Epithelial cell of esophagus (primary cell): ENCODE measurements at regions not wholly inside any gene's neighbourhood (a gene's known extent, or its start where the extent isn't known, plus 50 kb on each side); places are given as distances from the start of the nearest gene placed in this dataset.

Experiments used
- DNase-seq: peaks from one replicate; pipeline ENCODE4 v3.0.0; 2010; ENCODE audit warnings: low read depth
- H3K4me3 ChIP-seq: 2 replicates; pipeline ENCODE4 v1.5.1; 2011; ENCODE audit warnings: mild to moderate bottlenecking, low read length, control low read depth
- TF ChIP-seq, protein P1 (sequence below): IDR thresholded peaks from 2 replicates; pipeline ENCODE4 v1.5.1; 2011; ENCODE audit warnings: low read depth, mild to moderate bottlenecking, low read length, control low read depth, inconsistent platforms; ENCODE audit not compliant: insufficient read depth; ENCODE audit errors: missing control alignments

DNA sequence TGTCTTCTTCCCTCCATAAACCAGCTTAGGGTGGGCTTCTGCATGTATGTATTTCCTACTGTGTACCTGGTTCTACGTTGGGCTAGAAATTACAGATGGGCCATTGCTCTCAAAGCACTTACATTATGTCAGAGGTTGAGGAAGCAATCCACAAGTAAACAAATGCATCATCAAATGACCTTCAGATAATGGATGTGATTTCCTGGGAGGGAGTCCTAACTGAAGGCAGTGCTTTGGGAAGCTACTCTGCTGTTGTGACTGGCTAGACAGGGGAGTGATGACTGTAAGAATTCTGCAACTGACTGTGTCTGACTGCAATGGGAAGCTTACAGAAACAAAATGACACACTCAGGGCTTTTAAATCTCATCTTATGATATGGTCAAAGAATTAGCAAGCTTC lies 71.0 kb upstream of the PRR23E start:
- no peak overlapping the region for H3K4me3 ChIP-seq
- TF ChIP-seq, protein P1, sequence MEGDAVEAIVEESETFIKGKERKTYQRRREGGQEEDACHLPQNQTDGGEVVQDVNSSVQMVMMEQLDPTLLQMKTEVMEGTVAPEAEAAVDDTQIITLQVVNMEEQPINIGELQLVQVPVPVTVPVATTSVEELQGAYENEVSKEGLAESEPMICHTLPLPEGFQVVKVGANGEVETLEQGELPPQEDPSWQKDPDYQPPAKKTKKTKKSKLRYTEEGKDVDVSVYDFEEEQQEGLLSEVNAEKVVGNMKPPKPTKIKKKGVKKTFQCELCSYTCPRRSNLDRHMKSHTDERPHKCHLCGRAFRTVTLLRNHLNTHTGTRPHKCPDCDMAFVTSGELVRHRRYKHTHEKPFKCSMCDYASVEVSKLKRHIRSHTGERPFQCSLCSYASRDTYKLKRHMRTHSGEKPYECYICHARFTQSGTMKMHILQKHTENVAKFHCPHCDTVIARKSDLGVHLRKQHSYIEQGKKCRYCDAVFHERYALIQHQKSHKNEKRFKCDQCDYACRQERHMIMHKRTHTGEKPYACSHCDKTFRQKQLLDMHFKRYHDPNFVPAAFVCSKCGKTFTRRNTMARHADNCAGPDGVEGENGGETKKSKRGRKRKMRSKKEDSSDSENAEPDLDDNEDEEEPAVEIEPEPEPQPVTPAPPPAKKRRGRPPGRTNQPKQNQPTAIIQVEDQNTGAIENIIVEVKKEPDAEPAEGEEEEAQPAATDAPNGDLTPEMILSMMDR: no peak
- DNase-seq: no peak

DNA sequence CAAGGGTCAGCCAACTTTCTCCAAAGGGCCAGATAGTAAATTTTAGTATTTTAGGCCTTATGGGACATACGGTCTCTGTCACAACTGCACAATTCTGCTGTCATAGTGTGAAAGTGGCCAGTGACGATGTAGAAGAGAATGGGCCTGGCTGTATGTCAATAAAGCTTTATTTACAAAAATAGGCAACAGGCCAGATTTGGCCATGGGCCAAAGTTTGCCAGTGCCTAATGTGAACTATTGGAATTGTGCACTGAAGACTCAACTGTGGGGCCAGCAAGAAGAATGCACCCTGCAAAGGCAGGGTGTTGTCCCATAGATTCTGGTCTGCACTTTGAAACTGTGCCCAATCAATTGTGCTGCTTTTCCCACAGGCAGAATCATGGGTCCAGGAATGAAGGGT lies 69.4 kb upstream of the PRR23E start:
- no peak for DNase-seq
- no peak overlapping the region for H3K4me3 ChIP-seq
- TF ChIP-seq, protein P1: no peak

DNA sequence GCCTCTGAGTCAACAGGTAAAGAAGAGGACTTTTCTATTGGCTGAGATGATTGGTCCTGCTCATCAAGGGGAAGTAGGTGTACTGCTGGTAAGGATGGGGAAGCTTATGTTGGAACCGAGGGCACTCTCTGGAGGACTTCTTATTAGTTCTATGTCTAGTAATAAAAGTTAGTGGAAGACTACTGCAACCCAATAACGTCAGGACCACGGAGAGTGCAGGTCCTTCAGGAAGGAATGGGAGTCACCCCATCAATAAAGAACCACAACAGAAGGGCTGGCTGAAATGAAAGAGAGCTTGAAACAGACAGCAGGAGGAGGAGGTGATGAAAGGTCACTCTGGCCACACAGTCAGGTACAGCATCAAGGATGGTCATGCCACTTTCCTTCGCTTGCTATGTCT lies 68.8 kb upstream of the PRR23E start:
- TF ChIP-seq, protein P1: peak; percentile 27
- DNase-seq: peak; percentile 29
- no peak overlapping the region for H3K4me3 ChIP-seq

DNA sequence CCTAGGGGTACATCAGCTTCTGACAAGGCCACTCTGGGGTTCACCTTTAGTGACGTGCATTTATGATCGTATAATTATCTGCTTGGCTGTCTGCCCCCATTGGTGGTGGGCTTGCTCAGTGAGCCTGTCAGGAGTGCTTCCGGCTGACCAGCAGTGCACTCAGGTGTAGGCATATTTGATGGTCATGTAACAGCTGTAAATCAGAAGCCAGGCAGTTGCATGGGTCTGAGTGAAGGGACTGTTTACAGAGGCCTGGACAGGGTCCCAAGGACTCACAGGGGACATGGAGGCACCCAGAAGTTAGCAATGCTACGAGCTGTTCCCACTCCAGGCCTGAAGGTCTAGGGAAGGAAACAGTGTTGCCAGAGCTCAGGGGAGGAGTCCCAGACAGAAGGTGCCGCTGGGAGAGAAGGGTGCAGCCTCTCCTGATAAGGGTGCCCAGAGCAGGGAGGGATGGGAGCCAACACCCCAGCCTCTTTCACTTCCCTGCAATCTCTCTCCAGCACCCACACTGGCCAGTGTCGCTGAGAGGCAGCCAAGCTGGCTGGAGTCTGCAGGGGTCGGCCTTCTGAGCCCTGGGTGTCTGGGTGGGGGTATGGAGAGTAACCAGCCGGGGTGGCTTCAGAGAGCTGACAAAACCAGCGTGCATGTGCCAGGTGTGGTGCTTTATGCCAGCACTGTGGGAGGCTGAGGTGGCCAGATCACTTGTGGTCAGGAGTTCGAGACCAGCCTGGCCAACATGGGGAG lies 61.3 kb upstream of the PRR23E start:
- DNase-seq: no peak
- H3K4me3 ChIP-seq: no peak overlapping the region
- TF ChIP-seq, protein P1: no peak

DNA sequence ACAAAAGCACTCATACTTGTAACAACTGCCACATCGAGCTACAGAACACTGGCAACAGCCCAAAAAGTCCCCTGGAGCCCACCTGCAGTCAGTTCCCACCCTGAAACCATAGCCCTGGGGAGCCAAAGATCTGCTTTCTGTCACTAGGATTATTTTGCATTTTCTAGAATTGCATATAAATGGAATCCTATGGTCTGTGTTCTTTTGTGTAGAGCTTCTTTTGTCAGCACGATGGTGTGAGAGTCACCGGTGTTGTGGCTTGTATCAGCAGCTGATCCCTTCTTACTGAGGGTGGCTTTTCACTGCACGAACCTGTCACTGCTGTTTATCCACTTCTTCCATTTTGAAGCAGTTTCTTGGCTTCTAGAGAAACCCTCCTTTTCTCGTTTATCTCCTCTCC lies 60.1 kb upstream of the PRR23E start:
- TF ChIP-seq, protein P1: no peak
- DNase-seq: no peak
- H3K4me3 ChIP-seq: no peak overlapping the region

DNA sequence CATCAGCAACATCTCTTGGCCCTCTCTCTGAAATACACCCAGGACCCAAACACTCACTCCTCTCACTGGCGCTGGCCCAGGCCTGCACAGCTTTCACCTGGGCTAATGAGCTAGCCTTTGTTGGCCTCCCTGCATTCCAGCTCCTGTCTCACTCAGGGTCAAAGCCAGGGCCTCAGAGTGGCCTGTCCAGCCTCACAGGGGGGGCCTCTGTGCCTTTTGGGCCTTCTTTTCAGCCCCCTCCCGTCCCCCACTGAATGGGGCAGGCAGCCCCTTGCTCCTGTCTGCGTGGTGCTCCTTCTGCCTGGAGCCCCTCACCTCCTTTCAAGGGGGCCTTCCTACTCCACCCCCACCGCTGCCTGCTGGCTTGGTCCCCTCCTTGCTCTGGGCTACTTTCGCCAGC lies 59.0 kb upstream of the PRR23E start:
- TF ChIP-seq, protein P1: no peak
- no peak for DNase-seq
- H3K4me3 ChIP-seq: no peak overlapping the region

DNA sequence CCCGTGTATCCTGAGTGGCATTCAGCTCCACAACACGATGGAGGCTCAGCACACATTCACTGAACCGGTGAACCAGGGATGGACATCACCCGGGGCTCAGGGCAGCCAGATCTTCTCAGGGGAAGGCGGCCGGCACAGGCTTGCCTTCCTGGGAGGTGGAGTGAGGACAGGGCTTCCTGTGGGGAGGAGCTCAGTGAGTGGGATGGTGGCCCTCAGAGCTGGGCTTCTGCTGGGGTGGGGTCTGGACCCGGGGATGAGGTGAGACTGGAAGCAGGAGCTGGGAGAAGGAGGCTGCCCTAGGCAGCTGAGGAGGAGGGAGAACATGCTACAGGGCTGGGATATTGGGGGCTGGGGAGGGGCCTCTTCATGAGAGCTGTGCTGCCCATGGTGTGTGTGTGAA lies 58.5 kb upstream of the PRR23E start:
- TF ChIP-seq, protein P1: no peak
- H3K4me3 ChIP-seq: no peak overlapping the region
- no peak for DNase-seq
